Tibial nerve (tissue), 3 donors: ENCODE measurements at regions not wholly inside any gene's neighbourhood (a gene's known extent, or its start where the extent isn't known, plus 50 kb on each side); places are given as distances from the start of the nearest gene placed in this dataset.

Experiments
- CTCF ChIP-seq, 5 experiments: fragments of 200-600 bp in 3 of 5; fragments of 450-650 bp in 2 of 5; sonication (generic) in 3 of 5; IDR thresholded peaks; one replicate each; pipeline ENCODE4 v1.5.1; 2016 to 2019; ENCODE audit warnings: antibody characterized with exemption in 5 of 5, mild to moderate bottlenecking in 3 of 5, moderate library complexity in 2 of 5
- POLR2A ChIP-seq, 2 donors: fragments of 450-650 bp; IDR thresholded peaks; one replicate each; pipeline ENCODE4 v1.6.1; 2017; ENCODE audit warnings: antibody characterized with exemption in 2 of 2, mild to moderate bottlenecking in 2 of 2, moderate library complexity in 2 of 2

DNA sequence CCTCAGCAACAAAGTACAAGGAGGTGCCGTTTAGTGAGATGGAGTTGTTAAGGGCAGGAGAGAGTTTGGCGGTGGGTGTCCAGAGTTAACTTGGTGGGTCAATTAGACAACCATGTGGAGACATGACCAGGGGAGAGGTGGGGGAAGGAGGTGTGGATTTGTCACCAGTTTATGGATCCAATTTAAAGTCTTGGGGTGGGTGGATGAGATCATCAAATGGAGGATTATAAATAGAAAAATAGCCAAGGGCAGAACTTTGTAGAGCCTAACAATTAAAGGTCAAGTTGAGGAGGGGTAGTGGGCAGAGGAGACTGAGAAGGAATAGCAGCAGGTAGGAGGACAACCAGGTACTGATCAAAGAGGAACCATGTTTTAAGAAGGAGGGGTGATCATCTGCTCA is 108.7 kb upstream of the IL12B start:
- no peak for TF ChIP-seq POLR2A (IDR thresholded peaks at IDR 0.05)
- TF ChIP-seq CTCF (IDR thresholded peaks at IDR 0.05) = no peak
